ENCODE measurements at regions not wholly inside any gene's neighbourhood (a gene's known extent, or its start where the extent isn't known, plus 50 kb on each side); places are given as distances from the start of the nearest gene placed in this dataset.

- POLR2A ChIA-PET: interaction anchor here (0.6 kb wide), 1 partner anchor 52 kb away, joined by 3 read pairs; no protein-coding TSS in a partner anchor
- no peaks in the 10 kb centered on the region for H3K27me3 ChIP-seq (replicated peaks in 2 of 5; ENCODE audit: control insufficient read depth in 4 of 5, insufficient read depth in 5 of 5, low read length in 4 of 5)
- CTCF ChIA-PET: interaction anchor here (0.6 to 1.1 kb wide), 3 partner anchors 14 to 92 kb away, joined by 3 to 4 read pairs (median 3); no protein-coding TSS in a partner anchor
- peaks cover 0 to 19% (median 13%) of the 10 kb centered on the region in 4 experiments for H3K4me1 ChIP-seq (ENCODE audit: control extremely low read depth in 1 of 4, control insufficient read depth in 4 of 4, insufficient read depth in 4 of 4, low read length in 3 of 4)
- over 99% methylated on average over 8 of the region's 9 CpGs for WGBS (ENCODE audit: insufficient coverage)
- DNase-seq: no peak
- H3K27ac ChIP-seq (ENCODE audit: insufficient read depth in 1 of 2, low read depth in 1 of 2, low read length in 2 of 2, poor library complexity in 1 of 2, severe bottlenecking in 2 of 2): no peak overlapping the region
- no peaks in the 10 kb centered on the region for H3K36me3 ChIP-seq (ENCODE audit: control insufficient read depth in 4 of 4, insufficient read depth in 4 of 4, low read length in 3 of 4)
- peaks cover 0 to 3% (median 0%) of the 10 kb centered on the region in 5 experiments for H3K9me3 ChIP-seq (ENCODE audit: control extremely low read depth in 1 of 5, control insufficient read depth in 4 of 5, insufficient read depth in 2 of 5, low read depth in 1 of 5, low read length in 4 of 5)
- H3K4me3 ChIP-seq (ENCODE audit: control insufficient read depth in 1 of 7, extremely low read depth in 1 of 7, insufficient read depth in 4 of 7, low read depth in 2 of 7, low read length in 6 of 7): no peak overlapping the region
Measured at GRCh38 chr12:11965258-11965910, 105.4 kb upstream of the BCL2L14 start.

DNA sequence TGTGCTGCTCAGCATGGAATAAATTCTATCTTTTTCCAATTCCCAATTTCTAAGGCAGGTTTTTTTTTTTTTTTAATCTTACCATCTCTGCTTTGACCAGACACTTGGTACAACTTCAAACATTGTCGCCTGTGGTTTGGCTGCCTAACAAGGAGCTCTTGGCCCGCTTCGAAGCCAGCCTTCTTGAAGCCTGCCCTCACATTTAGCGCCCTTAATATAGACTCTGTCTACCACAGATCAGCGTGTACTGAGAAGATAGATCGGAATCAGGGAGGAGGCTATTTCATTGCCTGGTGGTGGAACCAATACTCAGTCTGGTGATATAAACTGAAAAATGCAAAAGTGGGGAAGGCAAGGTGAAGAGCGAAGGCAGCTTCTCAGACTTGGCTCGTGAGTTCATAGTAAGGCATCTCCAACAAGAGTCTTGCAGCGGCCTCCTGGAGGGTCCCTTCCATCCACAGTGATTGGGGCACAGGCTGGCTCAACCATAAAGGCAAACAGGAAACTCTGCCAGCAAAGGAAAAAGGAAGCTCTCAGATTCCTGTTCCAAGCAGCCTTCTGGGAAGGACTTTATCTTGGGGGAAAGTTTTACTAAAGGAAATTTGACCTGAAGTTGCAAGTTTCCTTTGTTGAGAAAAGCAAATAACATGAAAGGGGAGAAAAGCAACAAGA lies 103.2 kb upstream of the BCL2L14 start:
- H3K9me3 ChIP-seq (ENCODE audit: control extremely low read depth in 1 of 5, control insufficient read depth in 4 of 5, insufficient read depth in 2 of 5, low read depth in 1 of 5, low read length in 4 of 5): peaks cover 0 to 3% (median 0%) of the 10 kb centered on the region in 5 experiments
- 38% methylated on average over 7 of the region's 9 CpGs for WGBS (ENCODE audit: insufficient coverage)

DNA sequence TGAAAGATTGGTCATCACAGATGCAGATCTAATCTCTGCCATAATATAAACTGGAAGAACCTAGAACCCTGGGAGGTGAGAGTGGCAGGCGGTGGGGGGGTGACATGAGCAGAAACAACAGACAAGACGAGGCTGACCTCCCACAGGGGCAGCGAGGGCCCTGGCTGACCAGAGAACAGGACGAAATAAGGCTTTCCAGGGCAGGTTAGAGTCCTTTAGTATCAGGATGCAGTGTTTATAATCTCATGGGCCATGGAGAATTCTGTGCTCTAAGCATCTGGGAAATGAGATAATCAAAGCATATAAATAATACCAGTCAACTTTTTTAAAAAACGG lies 102.7 kb upstream of the BCL2L14 start:
- Histone ChIP-seq H3K9me3 (ENCODE audit: control extremely low read depth in 1 of 5, control insufficient read depth in 4 of 5, insufficient read depth in 2 of 5, low read depth in 1 of 5, low read length in 4 of 5) (no peaks in the 10 kb centered on the region), H3K27me3 (replicated peaks in 2 of 5; ENCODE audit: control insufficient read depth in 4 of 5, insufficient read depth in 5 of 5, low read length in 4 of 5) (no peaks in the 10 kb centered on the region), H3K4me1 (ENCODE audit: control extremely low read depth in 1 of 4, control insufficient read depth in 4 of 4, insufficient read depth in 4 of 4, low read length in 3 of 4) (peaks cover 0 to 13% (median 10%) of the 10 kb centered on the region in 4 experiments), H3K36me3 (ENCODE audit: control insufficient read depth in 4 of 4, insufficient read depth in 4 of 4, low read length in 3 of 4) (no peaks in the 10 kb centered on the region), H3K27ac (ENCODE audit: insufficient read depth in 1 of 2, low read depth in 1 of 2, low read length in 2 of 2, poor library complexity in 1 of 2, severe bottlenecking in 2 of 2) (no peak overlapping the region), H3K4me3 (ENCODE audit: control insufficient read depth in 1 of 7, extremely low read depth in 1 of 7, insufficient read depth in 4 of 7, low read depth in 2 of 7, low read length in 6 of 7) (no peak overlapping the region)
- WGBS (ENCODE audit: insufficient coverage): 70% methylated on average over 4 of the region's 5 CpGs
- DNase-seq: no peak
- CTCF ChIA-PET: interaction anchor here (1.3 to 2.3 kb wide), 2 partner anchors 11 to 14 kb away, joined by 3 to 8 read pairs; no protein-coding TSS in a partner anchor
- POLR2A ChIA-PET: no interaction called here

More for the DNA sequence above, 103.2 kb upstream of the BCL2L14 start:
- Histone ChIP-seq H3K27ac (ENCODE audit: insufficient read depth in 1 of 2, low read depth in 1 of 2, low read length in 2 of 2, poor library complexity in 1 of 2, severe bottlenecking in 2 of 2) (no peak overlapping the region), H3K36me3 (ENCODE audit: control insufficient read depth in 4 of 4, insufficient read depth in 4 of 4, low read length in 3 of 4) (no peaks in the 10 kb centered on the region), H3K4me1 (ENCODE audit: control extremely low read depth in 1 of 4, control insufficient read depth in 4 of 4, insufficient read depth in 4 of 4, low read length in 3 of 4) (peaks cover 0 to 16% (median 11%) of the 10 kb centered on the region in 4 experiments), H3K4me3 (ENCODE audit: control insufficient read depth in 1 of 7, extremely low read depth in 1 of 7, insufficient read depth in 4 of 7, low read depth in 2 of 7, low read length in 6 of 7) (no peak overlapping the region), H3K27me3 (replicated peaks in 2 of 5; ENCODE audit: control insufficient read depth in 4 of 5, insufficient read depth in 5 of 5, low read length in 4 of 5) (no peaks in the 10 kb centered on the region)
- POLR2A ChIA-PET: no interaction called here
- CTCF ChIA-PET: interaction anchor here (0.9 to 2.3 kb wide), 4 partner anchors 11 to 21 kb away, joined by 3 to 8 read pairs (median 4); no protein-coding TSS in a partner anchor
- DNase-seq: peak in 2 of 3 donors; percentile 26 to 51

DNA sequence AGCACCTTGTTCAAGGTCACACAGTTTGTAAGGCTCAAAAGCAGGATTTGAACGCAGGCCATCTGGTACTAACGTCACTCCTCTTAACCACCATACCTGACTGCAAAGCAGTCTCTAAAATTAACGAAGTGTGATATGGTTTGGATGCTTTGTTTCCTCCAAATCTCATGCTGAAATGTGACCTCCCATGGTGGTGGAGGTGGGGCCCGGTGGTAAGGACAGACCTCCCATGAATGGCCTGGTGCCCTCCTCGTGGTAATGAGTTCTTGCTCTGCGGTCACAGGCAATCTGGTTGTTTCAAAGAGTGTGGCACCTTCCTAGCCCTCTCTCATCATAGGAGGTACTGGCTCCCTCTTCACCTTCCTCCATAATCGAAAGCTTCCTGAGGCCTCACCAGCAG lies 102.2 kb upstream of the BCL2L14 start:
- H3K4me1 ChIP-seq (ENCODE audit: control extremely low read depth in 1 of 4, control insufficient read depth in 4 of 4, insufficient read depth in 4 of 4, low read length in 3 of 4): peaks cover 0 to 11% (median 9%) of the 10 kb centered on the region in 4 experiments
- no peaks in the 10 kb centered on the region for H3K9me3 ChIP-seq (ENCODE audit: control extremely low read depth in 1 of 5, control insufficient read depth in 4 of 5, insufficient read depth in 2 of 5, low read depth in 1 of 5, low read length in 4 of 5)
- H3K36me3 ChIP-seq (ENCODE audit: control insufficient read depth in 4 of 4, insufficient read depth in 4 of 4, low read length in 3 of 4): no peaks in the 10 kb centered on the region
- no peaks in the 10 kb centered on the region for H3K27me3 ChIP-seq (replicated peaks in 2 of 5; ENCODE audit: control insufficient read depth in 4 of 5, insufficient read depth in 5 of 5, low read length in 4 of 5)
- no peak overlapping the region for H3K27ac ChIP-seq (ENCODE audit: insufficient read depth in 1 of 2, low read depth in 1 of 2, low read length in 2 of 2, poor library complexity in 1 of 2, severe bottlenecking in 2 of 2)
- CTCF ChIA-PET: interaction anchor here (2.3 kb wide), 1 partner anchor 11 kb away, joined by 8 read pairs; no protein-coding TSS in a partner anchor
- POLR2A ChIA-PET: no interaction called here
- H3K4me3 ChIP-seq (ENCODE audit: control insufficient read depth in 1 of 7, extremely low read depth in 1 of 7, insufficient read depth in 4 of 7, low read depth in 2 of 7, low read length in 6 of 7): no peak overlapping the region
- WGBS (ENCODE audit: insufficient coverage): 100% methylated on average over 4 of the region's 7 CpGs
- DNase-seq: no peak

DNA sequence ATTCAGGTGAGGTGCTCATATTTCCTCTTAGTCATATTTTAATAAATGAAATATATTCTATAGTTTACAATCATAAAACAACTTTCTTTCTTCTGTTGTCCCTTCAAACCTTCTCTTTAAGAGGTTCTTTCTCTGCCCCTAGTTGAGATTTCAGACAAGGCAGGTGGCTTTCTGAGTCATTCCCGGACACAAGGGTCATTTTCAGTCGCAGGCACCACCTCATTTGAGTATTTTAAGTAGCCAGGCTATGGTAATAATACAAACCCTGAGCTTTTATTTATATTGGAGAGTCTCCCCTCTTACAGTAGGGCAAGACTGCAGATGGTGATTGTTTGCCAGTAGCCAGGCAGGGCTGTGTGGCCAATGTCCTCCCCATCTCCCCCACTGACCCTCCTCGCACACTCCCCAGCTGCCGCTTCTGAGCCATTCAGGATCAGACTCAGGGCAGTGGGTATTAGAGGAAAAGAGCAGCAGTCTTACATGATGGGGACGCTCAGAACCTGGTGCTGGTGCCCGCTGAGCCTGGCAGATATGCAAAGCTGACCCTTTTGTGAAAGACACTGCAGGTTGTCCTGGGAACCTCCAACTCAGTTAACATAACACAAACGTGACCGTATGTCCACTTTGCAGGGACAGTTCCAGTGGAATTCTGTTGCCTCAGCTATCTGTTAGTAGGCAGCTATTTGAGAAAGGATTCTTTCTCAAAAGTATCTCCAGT lies 101.1 kb upstream of the BCL2L14 start:
- WGBS (ENCODE audit: insufficient coverage): 100% methylated on average over 3 of the region's 8 CpGs
- Histone ChIP-seq H3K36me3 (ENCODE audit: control insufficient read depth in 4 of 4, insufficient read depth in 4 of 4, low read length in 3 of 4) (no peaks in the 10 kb centered on the region), H3K27me3 (replicated peaks in 2 of 5; ENCODE audit: control insufficient read depth in 4 of 5, insufficient read depth in 5 of 5, low read length in 4 of 5) (no peaks in the 10 kb centered on the region), H3K4me3 (ENCODE audit: control insufficient read depth in 1 of 7, extremely low read depth in 1 of 7, insufficient read depth in 4 of 7, low read depth in 2 of 7, low read length in 6 of 7) (no peak overlapping the region), H3K27ac (ENCODE audit: insufficient read depth in 1 of 2, low read depth in 1 of 2, low read length in 2 of 2, poor library complexity in 1 of 2, severe bottlenecking in 2 of 2) (no peak overlapping the region), H3K9me3 (ENCODE audit: control extremely low read depth in 1 of 5, control insufficient read depth in 4 of 5, insufficient read depth in 2 of 5, low read depth in 1 of 5, low read length in 4 of 5) (no peaks in the 10 kb centered on the region), H3K4me1 (ENCODE audit: control extremely low read depth in 1 of 4, control insufficient read depth in 4 of 4, insufficient read depth in 4 of 4, low read length in 3 of 4) (peaks cover 0 to 11% (median 8%) of the 10 kb centered on the region in 4 experiments)
- ChIA-PET POLR2A (no interaction called here), CTCF (interaction anchor here (1.0 to 2.3 kb wide), 4 partner anchors 9 to 398 kb away, joined by 3 to 8 read pairs (median 4); no protein-coding TSS in a partner anchor)
- no peak for DNase-seq

GRCh38 chr12:11970155-11970520 lies 100.6 kb upstream of the BCL2L14 start:
- H3K4me3 ChIP-seq (ENCODE audit: control insufficient read depth in 1 of 7, extremely low read depth in 1 of 7, insufficient read depth in 4 of 7, low read depth in 2 of 7, low read length in 6 of 7): no peak overlapping the region
- no peaks in the 10 kb centered on the region for H3K36me3 ChIP-seq (ENCODE audit: control insufficient read depth in 4 of 4, insufficient read depth in 4 of 4, low read length in 3 of 4)
- H3K9me3 ChIP-seq (ENCODE audit: control extremely low read depth in 1 of 5, control insufficient read depth in 4 of 5, insufficient read depth in 2 of 5, low read depth in 1 of 5, low read length in 4 of 5): no peaks in the 10 kb centered on the region
- 94% methylated on average over 3 of the region's 4 CpGs for WGBS (ENCODE audit: insufficient coverage)
- no peak for DNase-seq
- H3K4me1 ChIP-seq (ENCODE audit: control extremely low read depth in 1 of 4, control insufficient read depth in 4 of 4, insufficient read depth in 4 of 4, low read length in 3 of 4): peaks cover 0 to 11% (median 8%) of the 10 kb centered on the region in 4 experiments
- CTCF ChIA-PET: interaction anchor here (1.0 to 1.4 kb wide), 3 partner anchors 10 to 399 kb away, joined by 3 to 5 read pairs (median 3); no protein-coding TSS in a partner anchor
- POLR2A ChIA-PET: no interaction called here
- no peak overlapping the region for H3K27ac ChIP-seq (ENCODE audit: insufficient read depth in 1 of 2, low read depth in 1 of 2, low read length in 2 of 2, poor library complexity in 1 of 2, severe bottlenecking in 2 of 2)
- no peaks in the 10 kb centered on the region for H3K27me3 ChIP-seq (replicated peaks in 2 of 5; ENCODE audit: control insufficient read depth in 4 of 5, insufficient read depth in 5 of 5, low read length in 4 of 5)

Measured in common myeloid progenitor, CD34-positive (primary cell).